Endothelial cell of umbilical vein (primary cell): ENCODE measurements at regions not wholly inside any gene's neighbourhood (a gene's known extent, or its start where the extent isn't known, plus 50 kb on each side); places are given as distances from the start of the nearest gene placed in this dataset.

ENCODE experiments used
- BruUV-seq: library from RNA; stranded (reverse); fragments of 400-500 nt; replicated peaks from 2 replicates; lab custom pipeline; 2021; lab: Mats Ljungman, UMichigan
- CTCF ChIA-PET: fragments of 300-600, 350-600 bp; sonication (Branson Sonifier 250); formaldehyde crosslinking; loops from one replicate; lab custom pipeline; 2021; ENCODE audit warnings: antibody characterized with exemption, inconsistent platforms; lab: Charles Lee
- POLR2A ChIA-PET: fragments of 300-600, 350-600 bp; sonication (Branson Sonifier 250); formaldehyde crosslinking; loops from one replicate; lab custom pipeline; 2021; ENCODE audit warnings: antibody characterized with exemption, inconsistent platforms; lab: Charles Lee
- DNase-seq: peaks from one replicate; pipeline ENCODE4 v3.0.0-alpha.2; 2011; ENCODE audit warnings: low read depth, low spot score
- FAIRE-seq: peaks from 2 replicates; lab custom pipeline; 2011; peaks lifted over from hg19 to GRCh38; lab: Jason Lieb, UNC
- H2AFZ ChIP-seq: 2 replicates; pipeline ENCODE4 v1.6.0; 2012; ENCODE audit warnings: low read depth, low read length, control low read depth, inconsistent platforms
- H3K27ac ChIP-seq: 2 replicates; pipeline ENCODE4 v1.5.1; 2011; ENCODE audit warnings: low read depth, mild to moderate bottlenecking, control low read depth, low read length, moderate library complexity; ENCODE audit not compliant: insufficient read depth
- H3K27me3 ChIP-seq, 2 experiments: 2 replicates each; pipeline versions ENCODE4 v1.6.0 to v1.6.1; 2011; ENCODE audit warnings: low read length in 2 of 2, mixed read lengths in 1 of 2; ENCODE audit not compliant: control insufficient read depth in 2 of 2, insufficient read depth in 2 of 2
- H3K36me3 ChIP-seq, 2 experiments: 2 replicates in 1 of 2; 3 replicates in 1 of 2; pipeline ENCODE4 v1.5.1; 2011; ENCODE audit warnings: low read length in 2 of 2, mild to moderate bottlenecking in 1 of 2, moderate library complexity in 1 of 2; ENCODE audit not compliant: control insufficient read depth in 2 of 2, insufficient read depth in 2 of 2; ENCODE audit errors: extremely low read depth in 1 of 2
- H3K4me1 ChIP-seq: 3 replicates; pipeline ENCODE4 v1.5.1; 2011; ENCODE audit warnings: mild to moderate bottlenecking, low read length; ENCODE audit not compliant: control insufficient read depth, insufficient read depth; ENCODE audit errors: extremely low read depth
- H3K4me2 ChIP-seq: 2 replicates; pipeline ENCODE4 v1.6.1; 2011; ENCODE audit warnings: low read length, control low read depth, mixed read lengths; ENCODE audit not compliant: insufficient read depth
- H3K4me3 ChIP-seq, 3 experiments: fragments of 200-600 bp in 1 of 3; sonication (generic), shearing (Covaris generic) in 1 of 3; replicated peaks in 1 of 3; 2 replicates each; pipeline ENCODE4 v1.5.1; 2011 to 2016; ENCODE audit warnings: control low read depth in 3 of 3, low read length in 3 of 3, mild to moderate bottlenecking in 2 of 3, inconsistent platforms in 1 of 3, low read depth in 1 of 3, moderate library complexity in 1 of 3; ENCODE audit not compliant: insufficient read depth in 1 of 3
- H3K79me2 ChIP-seq: 2 replicates; pipeline ENCODE4 v1.6.0; 2012; ENCODE audit warnings: low read length, inconsistent platforms; ENCODE audit not compliant: control insufficient read depth, insufficient read depth
- H3K9ac ChIP-seq: replicated peaks from 2 replicates; pipeline ENCODE3; 2011; ENCODE audit warnings: low read length, control low read depth; ENCODE audit not compliant: insufficient read depth; ENCODE audit errors: extremely low read depth
- H3K9me1 ChIP-seq: replicated peaks from 3 replicates; pipeline ENCODE4 v1.6.0; 2011; ENCODE audit warnings: mild to moderate bottlenecking, low read length; ENCODE audit not compliant: control insufficient read depth, insufficient read depth; ENCODE audit errors: extremely low read depth
- H3K9me3 ChIP-seq: replicated peaks from 2 replicates; pipeline ENCODE4 v1.5.1; 2012; ENCODE audit warnings: low read length, inconsistent platforms; ENCODE audit not compliant: control insufficient read depth, insufficient read depth
- H4K20me1 ChIP-seq: replicated peaks from 2 replicates; pipeline ENCODE3; 2011; ENCODE audit warnings: mild to moderate bottlenecking, low read length; ENCODE audit not compliant: control insufficient read depth, insufficient read depth; ENCODE audit errors: extremely low read depth
- CTCF ChIP-seq, 2 donors: IDR thresholded peaks; 1 replicate in 1 of 2; 2 replicates in 1 of 2; pipeline ENCODE4 v1.5.1; 2011; ENCODE audit warnings: low read length in 2 of 2, mild to moderate bottlenecking in 2 of 2, moderate library complexity in 2 of 2, control low read depth in 1 of 2, inconsistent platforms in 1 of 2, low read depth in 1 of 2; ENCODE audit not compliant: insufficient read depth in 1 of 2; ENCODE audit errors: extremely low read depth in 1 of 2
- EZH2 ChIP-seq: IDR thresholded peaks from 2 replicates; pipeline ENCODE4 v1.6.1; 2012; ENCODE audit warnings: borderline replicate concordance, low read depth, mild to moderate bottlenecking, moderate library complexity, low read length, inconsistent platforms; ENCODE audit not compliant: severe bottlenecking
- FOS ChIP-seq: IDR thresholded peaks from 2 replicates; pipeline ENCODE4 v1.6.1; 2011; ENCODE audit warnings: mild to moderate bottlenecking, low read length, moderate library complexity, borderline replicate concordance; ENCODE audit not compliant: insufficient read depth
- GATA2 ChIP-seq: IDR thresholded peaks from 2 replicates; pipeline ENCODE4 v1.7.0; 2011; ENCODE audit warnings: low read depth, mild to moderate bottlenecking, moderate library complexity, mixed read lengths, low read length; ENCODE audit not compliant: insufficient read length, insufficient read depth
- JUN ChIP-seq: IDR thresholded peaks from 2 replicates; pipeline ENCODE4 v1.6.1; 2011; ENCODE audit warnings: borderline replicate concordance, low read depth; ENCODE audit not compliant: insufficient read length, insufficient read depth
- MYC ChIP-seq: IDR thresholded peaks from one replicate; pipeline ENCODE4 v1.6.1; 2011; ENCODE audit warnings: mild to moderate bottlenecking, low read depth, low read length
- POLR2A ChIP-seq: IDR thresholded peaks from 2 replicates; pipeline ENCODE4 v1.6.1; 2012; ENCODE audit warnings: low read depth, mild to moderate bottlenecking, control low read depth, low read length
- POLR2AphosphoS5 ChIP-seq: IDR thresholded peaks from 2 replicates; pipeline ENCODE4 v1.6.1; 2012; ENCODE audit warnings: low read depth, mild to moderate bottlenecking, control low read depth, low read length, moderate library complexity; ENCODE audit not compliant: insufficient read depth
- dilution Hi-C: fragments of 300-500 bp; cut with MboI; formaldehyde crosslinking; loops from one replicate; pipeline ENCODE4 v1.15.0; 2019; ENCODE audit warnings: low sequenced_read_pairs; ENCODE audit not compliant: extremely low pct_ligation_motif_present
- intact Hi-C: fragments of 100-400 bp; cut with micrococcal nuclease; formaldehyde crosslinking; loops from one replicate; pipeline ENCODE4 v1.10.0; 2022
- TF ChIP-seq, protein P1 (sequence below): IDR thresholded peaks from 2 replicates; pipeline ENCODE4 v1.6.1; 2011; ENCODE audit not compliant: insufficient read depth, insufficient read length

- Histone ChIP-seq H4K20me1 (no peaks in the 10 kb centered on the region), H3K9me3 (no peaks in the 10 kb centered on the region), H3K79me2 (no peaks in the 10 kb centered on the region), H3K4me1 (no peaks in the 10 kb centered on the region), H3K27ac (no peak overlapping the region), H3K27me3 (no peaks in the 10 kb centered on the region), H2AFZ (no peak overlapping the region), H3K9ac (no peak overlapping the region), H3K4me2 (no peak overlapping the region), H3K36me3 (no peaks in the 10 kb centered on the region), H3K4me3 (no peak overlapping the region), H3K9me1 (no peaks in the 10 kb centered on the region)
- no TSS peak for BruUV-seq
- dilution Hi-C loops (no loop called here), intact Hi-C loops (no loop called here)
- TF ChIP-seq EZH2 (no peak), JUN (no peak), MYC (no peak), POLR2A (no peak), POLR2AphosphoS5 (no peak), CTCF (IDR thresholded peaks at IDR 0.05; ENCODE audit: extremely low read depth in 1 of 2, insufficient read depth in 1 of 2, low read depth in 1 of 2, low read length in 2 of 2) (no peak), GATA2 (no peak), FOS (no peak)
- TF ChIP-seq, protein P1, sequence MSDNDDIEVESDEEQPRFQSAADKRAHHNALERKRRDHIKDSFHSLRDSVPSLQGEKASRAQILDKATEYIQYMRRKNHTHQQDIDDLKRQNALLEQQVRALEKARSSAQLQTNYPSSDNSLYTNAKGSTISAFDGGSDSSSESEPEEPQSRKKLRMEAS = no peak
- ChIA-PET POLR2A (no interaction called here), CTCF (interaction anchor here (0.8 kb wide), 1 partner anchor 582 kb away, joined by 3 read pairs; no protein-coding TSS in a partner anchor)
- FAIRE-seq (no peak), DNase-seq (no peak)
Measured at GRCh38 chr7:46636022-46636421, 715.0 kb upstream of the IGFBP3 start.
